ENCODE measurements at regions not wholly inside any gene's neighbourhood (a gene's known extent, or its start where the extent isn't known, plus 50 kb on each side); places are given as distances from the start of the nearest gene placed in this dataset.

- TF ChIP-seq CTCF (conservative IDR thresholded peaks at IDR 0.05 in 1 of 2, IDR thresholded peaks at IDR 0.05 in 1 of 2; ENCODE audit: low read depth in 1 of 2, low read length in 2 of 2) (no peak), EZH2 (IDR thresholded peaks at IDR 0.05; ENCODE audit: low read length, missing control alignments) (no peak)
Measured at GRCh38 chr17:77433385-77434135, 292.8 kb downstream of the SEC14L1 start.
